HG03159 (cell line): ENCODE measurements at regions not wholly inside any gene's neighbourhood (a gene's known extent, or its start where the extent isn't known, plus 50 kb on each side); places are given as distances from the start of the nearest gene placed in this dataset.
A peak's percentile ranks its signal among the peaks of the same experiment; 100 is the strongest.
"Not testable (repeated sequence)": the region's sequence is repeated elsewhere in the genome, so short reads cannot be mapped to it uniquely, and the experiment has no call there.

Experiments used
- ATAC-seq: cut with Tn5 transposase; IDR thresholded peaks from one replicate; pipeline ENCODE4 v1.9.1; 2021; ENCODE audit warnings: mild to moderate bottlenecking, moderate library complexity; ENCODE audit not compliant: unreplicated experiment

- no peak for ATAC-seq
These were observed 492.8 kb upstream of the FSIP2 start for GRCh38 chr2:185245806-185246205.

- ATAC-seq = no peak
These were observed 491.9 kb upstream of the FSIP2 start for GRCh38 chr2:185246717-185247116.

GRCh38 chr2:185255566-185255965 lies 483.0 kb upstream of the FSIP2 start:
- ATAC-seq = peak; percentile 81

GRCh38 chr2:185265747-185266146 lies 472.9 kb upstream of the FSIP2 start:
- no peak for ATAC-seq

GRCh38 chr2:185268651-185269050 lies 470.0 kb upstream of the FSIP2 start:
- ATAC-seq = no peak

GRCh38 chr2:185274718-185275484 lies 463.7 kb upstream of the FSIP2 start:
- ATAC-seq = no peak

- ATAC-seq = not testable (repeated sequence)
These were observed 462.6 kb upstream of the FSIP2 start for GRCh38 chr2:185275979-185276378.

- ATAC-seq = no peak
These were observed 459.8 kb upstream of the FSIP2 start for GRCh38 chr2:185278761-185279160.

GRCh38 chr2:185279999-185280398 lies 458.6 kb upstream of the FSIP2 start:
- no peak for ATAC-seq

GRCh38 chr2:185284696-185285095 lies 453.9 kb upstream of the FSIP2 start:
- no peak for ATAC-seq

- not testable (repeated sequence) for ATAC-seq
These were observed 448.6 kb upstream of the FSIP2 start for GRCh38 chr2:185290012-185290411.

GRCh38 chr2:185291035-185291647 lies 447.5 kb upstream of the FSIP2 start:
- peak; percentile 99 for ATAC-seq

- ATAC-seq = no peak
These were observed 438.7 kb upstream of the FSIP2 start for GRCh38 chr2:185299867-185300266.

- no peak for ATAC-seq
These were observed 432.5 kb upstream of the FSIP2 start for GRCh38 chr2:185306119-185306518.

GRCh38 chr2:185316383-185316782 lies 422.2 kb upstream of the FSIP2 start:
- no peak for ATAC-seq

GRCh38 chr2:185318271-185318724 lies 420.3 kb upstream of the FSIP2 start:
- ATAC-seq = no peak

GRCh38 chr2:185335879-185336278 lies 402.7 kb upstream of the FSIP2 start:
- ATAC-seq = no peak

- no peak for ATAC-seq
These were observed 401.6 kb upstream of the FSIP2 start for GRCh38 chr2:185337033-185337432.

- no peak for ATAC-seq
These were observed 400.5 kb upstream of the FSIP2 start for GRCh38 chr2:185338104-185338503.

- ATAC-seq = no peak
These were observed 391.2 kb upstream of the FSIP2 start for GRCh38 chr2:185347445-185347844.

- ATAC-seq = no peak
These were observed 377.8 kb upstream of the FSIP2 start for GRCh38 chr2:185360776-185361175.

- no peak for ATAC-seq
These were observed 366.4 kb upstream of the FSIP2 start for GRCh38 chr2:185372188-185372587.
